ENCODE measurements at regions not wholly inside any gene's neighbourhood (a gene's known extent, or its start where the extent isn't known, plus 50 kb on each side); places are given as distances from the start of the nearest gene placed in this dataset.
A peak's percentile ranks its signal among the peaks of the same experiment; 100 is the strongest.

DNA sequence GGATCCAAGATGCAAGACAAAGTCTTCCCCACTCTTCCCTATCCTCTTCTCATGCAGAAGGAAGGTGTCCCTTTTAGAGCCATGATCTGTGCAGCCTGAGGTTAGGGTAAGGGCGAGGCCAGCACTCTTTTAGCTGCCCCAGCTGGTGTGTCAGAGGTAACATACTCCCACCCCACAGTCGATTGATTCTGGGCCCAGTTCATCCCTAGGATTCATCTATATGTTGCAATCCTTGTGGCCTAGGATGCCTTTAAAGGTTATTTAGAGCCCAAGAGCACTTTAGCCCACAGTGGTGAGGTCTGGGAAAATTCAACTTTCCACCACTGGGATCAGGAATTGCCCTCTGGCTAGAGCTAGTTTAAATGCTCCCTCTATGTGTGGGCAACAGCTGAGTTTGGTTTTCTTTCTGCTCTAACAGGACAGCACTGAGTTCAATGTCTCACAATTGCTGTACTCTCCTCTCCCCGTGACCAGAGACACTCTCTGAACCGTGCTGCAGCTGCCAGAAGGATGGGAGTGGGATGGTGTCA is 201.3 kb upstream of the SERP2 start:
- DNase-seq (ENCODE audit: low read depth, low spot score), result no peak

DNA sequence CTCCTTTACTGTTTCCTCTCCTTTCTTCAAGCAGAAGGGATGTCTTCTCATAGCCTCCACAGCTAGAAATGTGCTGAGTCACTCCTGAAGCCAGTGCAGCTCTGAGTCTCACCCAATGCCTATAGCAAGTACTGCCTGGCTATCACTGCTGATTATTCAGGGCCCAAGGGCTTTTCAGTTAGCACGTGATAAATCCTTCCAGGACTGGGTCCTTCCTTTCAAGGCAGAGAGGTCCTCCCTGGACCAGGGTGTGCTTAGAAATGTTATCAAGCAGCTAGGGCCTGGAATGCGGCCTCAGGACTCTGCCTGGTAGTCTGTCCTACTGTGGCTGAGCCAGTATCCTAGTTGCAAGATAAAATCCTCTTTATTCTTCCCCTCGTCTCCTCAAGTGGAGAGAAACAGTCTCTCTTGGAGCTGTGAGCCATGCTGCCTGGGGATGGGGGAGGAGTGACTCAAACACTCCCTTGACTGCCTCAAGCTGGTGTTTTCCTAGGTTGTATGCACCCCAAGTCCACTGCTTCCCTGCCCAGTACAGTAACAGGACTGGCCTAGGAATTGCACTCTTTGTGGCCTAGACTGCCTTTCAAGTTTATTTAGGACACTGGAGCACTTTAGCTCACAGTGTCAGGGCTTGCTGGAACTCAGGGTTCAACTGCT is 198.7 kb upstream of the SERP2 start:
- DNase-seq (ENCODE audit: low read depth, low spot score), result no peak

DNA sequence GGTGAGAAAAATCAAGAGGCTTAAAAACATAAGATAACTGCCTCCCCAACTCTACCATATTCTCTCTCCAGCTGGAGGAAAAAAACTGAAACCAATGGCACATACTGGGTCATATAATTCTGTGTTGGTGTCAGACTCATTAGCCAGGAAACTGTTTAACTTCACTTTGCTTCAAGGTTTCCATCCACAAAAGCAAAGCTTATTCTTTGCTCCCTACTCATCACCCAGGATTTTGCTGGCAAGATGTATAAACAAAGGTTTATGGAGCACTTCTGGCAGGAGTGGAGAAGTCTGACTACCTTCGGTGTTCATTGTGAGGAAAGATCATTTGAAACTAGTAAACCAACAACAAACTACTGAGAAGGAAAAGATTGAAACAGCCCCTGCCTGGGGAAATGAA is 197.5 kb upstream of the SERP2 start:
- DNase-seq (ENCODE audit: low read depth, low spot score), result no peak

DNA sequence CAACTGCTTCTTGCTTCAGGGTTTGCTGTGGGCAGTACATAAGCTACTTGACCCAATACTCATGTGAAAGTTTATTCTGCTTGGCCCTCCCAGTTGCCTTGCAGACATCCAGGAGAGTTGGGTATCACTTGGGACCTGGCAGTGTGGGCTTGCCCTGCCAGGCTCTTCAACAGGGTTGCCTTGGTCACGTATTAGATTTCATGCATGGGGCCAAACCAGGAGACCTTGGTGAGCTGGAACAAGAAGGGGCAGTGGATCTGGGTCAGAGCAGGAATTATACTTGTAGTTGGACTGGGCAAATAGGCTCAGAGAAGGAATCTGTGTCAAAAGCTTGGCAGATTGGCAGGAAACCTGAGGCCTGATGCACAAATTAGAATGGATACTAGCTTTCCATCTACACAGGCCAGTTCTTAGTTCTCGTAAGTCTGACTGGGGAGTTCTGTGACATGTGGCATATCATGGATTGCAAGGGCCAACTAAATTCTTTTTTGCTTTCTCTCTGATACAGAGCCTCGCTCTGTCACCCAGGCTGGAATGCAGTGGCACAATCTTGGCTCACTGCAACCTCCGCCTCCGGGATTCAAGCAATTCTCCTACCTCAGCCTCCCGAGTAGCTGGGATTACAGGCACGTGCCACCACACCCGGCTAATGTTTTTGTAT is 192.6 kb upstream of the SERP2 start:
- no peak for DNase-seq (ENCODE audit: low read depth, low spot score)

DNA sequence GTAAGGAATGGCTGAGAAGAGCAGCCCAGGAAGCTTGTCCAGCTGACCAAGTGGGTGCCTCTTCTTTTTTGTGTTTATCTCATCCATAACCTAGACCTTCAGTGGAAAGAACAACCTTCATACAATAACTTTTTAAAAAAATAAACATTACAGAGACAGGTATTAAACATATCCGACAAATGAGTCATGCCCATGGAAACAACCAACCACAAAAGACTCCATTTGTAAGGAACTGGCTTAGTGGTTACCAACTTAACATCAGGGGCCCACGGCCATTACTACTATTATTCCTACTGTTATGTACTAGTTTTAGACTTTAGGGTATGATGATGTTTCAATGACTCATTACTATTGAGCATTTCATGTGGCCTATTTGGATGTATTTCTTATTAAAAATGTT is 191.7 kb upstream of the SERP2 start:
- DNase-seq (ENCODE audit: low read depth, low spot score), result no peak

DNA sequence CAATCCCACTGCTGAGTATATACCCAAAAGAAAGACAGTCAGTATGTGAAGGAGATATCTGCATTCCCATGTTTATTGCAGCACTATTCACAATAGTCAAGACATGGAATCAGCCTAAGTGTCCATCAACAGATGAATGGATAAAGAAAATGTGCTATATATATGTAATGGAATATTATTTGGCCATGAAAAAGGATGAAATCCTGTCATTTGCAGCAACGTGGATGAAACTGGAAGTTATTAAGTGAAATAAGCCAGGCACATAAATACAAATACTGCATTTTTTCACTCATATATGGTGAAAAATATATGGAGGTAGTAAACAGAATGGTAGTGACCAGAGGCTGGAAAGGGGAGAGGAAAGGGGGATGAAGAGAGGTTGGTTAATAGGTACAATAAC is 188.9 kb upstream of the SERP2 start:
- no peak for DNase-seq (ENCODE audit: low read depth, low spot score)

DNA sequence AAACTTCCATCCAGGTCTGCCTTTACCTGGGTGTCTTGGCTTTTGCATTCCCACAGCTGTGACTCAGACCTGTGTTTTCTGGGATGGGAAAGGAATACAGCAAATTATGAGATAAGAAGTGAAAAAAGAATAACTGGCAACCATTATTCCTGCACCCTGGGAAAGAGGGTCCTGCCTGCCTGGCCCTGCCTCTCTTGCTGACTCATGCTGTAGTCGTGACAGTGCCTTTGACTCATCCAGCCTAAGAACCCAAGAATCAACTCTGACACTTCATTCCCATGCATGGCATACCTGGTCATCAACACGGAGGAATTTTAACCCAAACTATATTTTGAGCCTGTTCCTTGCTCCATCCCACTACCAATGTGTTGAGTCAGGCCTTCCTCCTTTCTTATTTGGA is 185.4 kb upstream of the SERP2 start:
- DNase-seq (ENCODE audit: low read depth, low spot score), result no peak

DNA sequence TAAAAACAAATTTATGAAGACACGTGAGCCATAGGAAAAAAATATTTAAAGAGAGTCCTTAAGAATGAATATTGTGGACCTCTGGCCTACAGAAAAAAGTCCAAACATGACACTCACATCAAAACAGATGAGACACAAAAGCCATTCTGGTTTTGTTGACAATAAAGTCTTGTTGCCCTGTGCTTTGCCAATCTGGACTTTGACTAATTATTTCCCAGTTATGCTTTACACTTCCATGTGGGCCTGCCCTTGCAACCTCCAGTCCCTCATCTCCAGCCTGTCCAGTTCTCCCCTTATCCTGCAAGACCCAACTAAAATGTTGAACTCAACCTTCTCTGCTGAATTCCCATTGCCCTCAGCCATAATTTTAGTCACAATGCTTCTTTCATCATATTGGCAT is 184.5 kb upstream of the SERP2 start:
- DNase-seq (ENCODE audit: low read depth, low spot score), result no peak

DNA sequence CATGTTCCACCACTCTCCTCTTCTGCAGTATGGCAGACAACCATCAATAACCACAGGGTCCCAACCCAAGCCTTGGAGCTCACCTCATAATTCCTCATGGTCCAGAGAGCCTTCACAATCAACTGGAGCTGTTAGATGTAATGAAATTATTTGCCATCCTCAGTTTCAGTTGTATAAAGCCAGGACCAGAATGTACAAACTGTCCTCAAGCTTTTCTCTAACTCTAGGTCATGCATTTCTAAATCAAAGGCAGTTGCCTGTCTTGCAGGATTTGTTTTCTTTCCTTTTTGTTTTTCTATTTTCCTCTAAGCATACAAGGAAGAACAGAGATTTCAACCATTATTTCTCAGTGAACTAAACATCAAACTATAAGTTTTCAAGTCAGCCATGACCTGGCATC is 182.5 kb upstream of the SERP2 start:
- no peak for DNase-seq (ENCODE audit: low read depth, low spot score)

DNA sequence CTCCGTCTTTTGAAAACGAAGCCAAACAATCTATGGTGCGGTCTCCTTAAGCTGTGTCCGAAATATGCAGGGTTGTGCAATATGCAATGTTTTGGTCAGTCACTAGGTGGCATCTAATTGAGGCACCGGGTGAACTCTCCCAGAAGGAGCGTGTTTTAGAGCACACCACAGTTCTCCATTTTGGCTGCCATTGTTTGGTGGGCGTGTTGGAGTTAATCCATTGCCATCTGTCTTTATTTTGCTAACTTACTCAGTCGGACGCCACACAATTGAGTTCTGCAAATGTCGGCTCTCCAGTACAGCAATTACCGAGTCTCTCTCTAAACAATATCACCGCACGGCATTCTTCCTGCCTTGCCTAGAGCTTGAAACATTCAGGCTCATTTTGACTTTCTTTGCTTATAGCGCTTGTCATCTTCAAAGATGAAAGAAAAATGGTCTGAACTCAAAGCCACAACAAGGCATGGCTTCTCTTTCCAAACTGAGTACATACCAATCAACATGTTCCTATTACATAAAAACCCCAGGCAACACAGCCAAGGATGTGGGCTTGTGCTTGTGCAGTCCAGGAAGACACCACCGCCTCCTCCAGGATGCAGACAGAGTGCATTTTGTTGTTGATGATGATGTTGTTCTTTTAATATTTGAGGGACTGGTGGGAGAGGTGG is 182.0 kb upstream of the SERP2 start:
- DNase-seq (ENCODE audit: low read depth, low spot score), result peak; percentile 47

DNA sequence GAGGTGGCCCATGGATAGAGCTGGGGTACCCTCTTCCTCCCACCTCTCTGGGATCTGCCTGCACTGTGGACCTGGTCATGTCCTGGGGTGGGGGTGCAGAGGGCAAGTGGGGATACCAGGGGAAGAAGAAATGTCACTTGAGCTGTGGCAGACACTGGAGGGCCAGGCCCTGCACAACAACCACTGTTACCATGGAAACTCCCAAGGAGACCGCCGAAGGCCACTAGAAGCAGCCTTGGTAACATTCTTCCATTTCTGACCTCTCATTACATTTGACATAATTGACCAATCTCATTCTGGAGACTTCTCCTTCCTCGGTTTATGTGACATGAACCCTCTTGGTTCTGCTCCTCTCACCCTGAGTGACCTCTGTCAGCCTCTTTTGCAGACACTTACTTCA is 179.9 kb upstream of the SERP2 start:
- DNase-seq (ENCODE audit: low read depth, low spot score), result no peak

DNA sequence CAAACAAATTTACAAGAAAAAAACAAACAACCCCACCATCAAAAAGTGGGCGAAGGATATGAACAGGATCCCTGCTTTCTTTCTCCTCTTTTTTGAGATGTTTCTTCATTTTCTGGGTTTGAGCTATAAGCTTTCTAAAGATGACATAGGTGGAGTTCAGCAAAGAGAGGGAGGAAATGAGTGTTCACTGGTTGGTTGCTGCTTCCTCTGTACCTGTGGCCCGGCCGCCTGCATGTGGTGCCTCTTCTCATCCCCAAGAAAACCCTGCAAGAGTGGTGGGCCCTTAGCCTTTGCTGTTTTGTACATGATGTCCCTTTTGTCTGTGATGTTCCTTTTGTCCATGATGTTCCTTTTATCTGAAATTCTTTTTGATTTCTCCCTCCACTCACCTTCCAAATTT is 178.4 kb upstream of the SERP2 start:
- DNase-seq (ENCODE audit: low read depth, low spot score), result no peak

DNA sequence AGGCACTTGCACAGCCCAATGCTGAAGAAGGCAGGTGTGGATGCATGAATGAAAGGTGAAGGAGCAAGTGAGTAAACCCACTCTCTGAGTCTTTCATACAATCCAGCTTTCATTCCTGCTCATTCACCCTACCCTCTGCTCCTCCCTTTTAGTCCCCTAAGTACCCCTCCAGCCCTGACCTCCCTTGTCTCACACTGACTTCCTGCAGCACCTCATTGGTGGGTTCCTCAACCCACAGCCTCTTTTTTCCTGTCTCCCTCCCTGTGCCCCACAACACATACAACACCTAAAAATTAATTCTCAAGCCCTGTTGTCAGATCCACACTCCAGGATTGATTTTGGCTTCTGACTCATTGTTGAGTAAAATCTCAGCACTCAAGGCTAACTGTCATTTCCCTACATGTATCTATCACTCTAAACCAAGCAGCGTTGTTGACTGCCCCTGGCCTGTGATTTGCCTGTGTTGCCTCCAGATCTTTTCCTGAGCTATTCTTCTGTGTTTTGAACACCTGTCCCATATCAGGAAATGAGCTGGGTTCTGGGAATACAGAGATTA is 177.3 kb upstream of the SERP2 start:
- no peak for DNase-seq (ENCODE audit: low read depth, low spot score)

DNA sequence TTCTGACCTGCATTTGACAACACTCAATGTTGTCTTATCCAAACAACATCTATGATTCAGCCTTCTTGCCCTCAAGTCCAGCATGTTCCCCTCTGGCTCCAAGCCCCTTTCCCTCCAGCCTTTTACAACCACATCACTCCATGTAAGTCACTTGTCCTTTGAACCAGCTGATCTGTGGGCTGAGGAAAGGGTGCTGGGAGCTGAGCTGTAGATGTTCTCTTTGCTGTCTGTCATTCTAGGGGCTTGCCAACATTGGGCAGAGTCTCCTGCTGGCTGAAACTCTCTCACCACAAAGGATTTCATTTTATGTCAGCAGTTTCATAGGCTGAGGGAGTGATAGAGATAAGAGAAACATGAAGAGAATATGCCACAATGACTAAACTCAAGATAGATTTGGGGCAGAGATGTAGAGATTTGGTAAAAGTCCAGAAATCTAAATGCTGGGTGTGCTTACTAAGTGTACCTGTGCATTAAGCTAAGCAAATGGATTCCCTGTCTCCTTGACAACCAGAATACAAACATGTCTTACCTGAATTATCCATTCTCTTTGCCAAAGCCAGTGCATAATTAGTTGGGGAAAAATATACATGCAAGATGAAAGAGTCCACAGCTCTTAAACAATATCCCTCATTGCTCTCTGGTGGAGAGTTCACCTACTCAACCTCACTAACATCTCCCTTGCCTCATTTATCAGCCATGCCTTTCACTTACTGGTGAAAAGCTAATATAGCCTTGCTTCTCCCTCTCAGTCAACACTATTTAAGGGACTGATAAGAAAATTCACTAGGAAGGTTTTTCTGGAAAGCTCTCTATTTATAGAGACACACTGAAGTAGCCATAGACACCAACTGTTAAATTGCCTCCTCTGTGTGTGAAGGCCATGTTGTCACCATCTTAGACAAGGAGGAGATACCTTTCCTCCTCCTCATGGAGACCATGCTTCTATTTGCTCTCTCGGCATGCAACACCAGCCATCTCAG is 175.5 kb upstream of the SERP2 start:
- DNase-seq (ENCODE audit: low read depth, low spot score), result no peak

DNA sequence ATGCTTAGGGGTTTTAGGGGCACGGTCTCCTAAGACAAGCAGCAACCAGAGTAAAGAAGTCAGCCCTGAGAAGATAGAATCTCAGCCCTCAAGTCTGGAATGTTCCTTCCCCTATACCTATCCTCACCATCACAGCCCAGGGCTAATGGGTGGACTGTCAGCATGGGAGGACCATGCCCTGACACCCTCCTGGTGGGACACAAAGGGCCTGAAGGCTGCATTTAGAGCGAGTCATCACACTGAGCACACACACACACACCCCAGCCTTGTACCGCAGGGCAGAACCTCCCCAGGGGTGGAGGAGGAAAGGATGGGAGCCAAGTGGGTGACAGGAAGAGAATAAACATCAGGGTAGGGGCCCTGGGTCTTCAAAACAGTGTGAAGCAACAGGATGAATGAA is 174.8 kb upstream of the SERP2 start:
- DNase-seq (ENCODE audit: low read depth, low spot score), result no peak

DNA sequence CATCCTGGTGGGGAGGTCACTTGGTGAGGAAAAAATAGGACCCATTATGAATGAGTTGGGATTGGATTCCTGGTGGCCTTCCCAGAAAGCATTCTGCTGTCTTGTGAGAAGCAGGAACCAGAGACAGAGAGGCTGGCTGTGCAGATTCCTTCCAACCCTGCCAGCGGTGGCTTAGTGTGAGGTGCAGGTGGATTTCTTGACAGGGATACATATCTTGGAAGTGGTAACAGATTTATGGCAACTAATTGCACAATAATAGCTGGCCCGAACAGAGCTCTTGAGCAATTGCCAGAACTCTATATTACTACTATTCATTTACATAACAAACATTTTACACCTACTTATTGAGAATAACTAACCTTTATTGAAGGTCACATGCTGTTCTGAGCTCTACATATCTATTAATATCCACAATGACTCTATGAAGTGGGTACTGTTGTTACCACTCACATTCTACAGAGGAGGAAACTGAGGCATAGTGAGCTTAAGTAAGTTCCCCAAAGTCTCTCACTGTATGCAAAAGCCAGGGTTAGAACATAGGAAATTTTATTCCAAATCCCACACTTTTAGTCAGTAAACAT is 173.9 kb upstream of the SERP2 start:
- DNase-seq (ENCODE audit: low read depth, low spot score), result no peak

DNA sequence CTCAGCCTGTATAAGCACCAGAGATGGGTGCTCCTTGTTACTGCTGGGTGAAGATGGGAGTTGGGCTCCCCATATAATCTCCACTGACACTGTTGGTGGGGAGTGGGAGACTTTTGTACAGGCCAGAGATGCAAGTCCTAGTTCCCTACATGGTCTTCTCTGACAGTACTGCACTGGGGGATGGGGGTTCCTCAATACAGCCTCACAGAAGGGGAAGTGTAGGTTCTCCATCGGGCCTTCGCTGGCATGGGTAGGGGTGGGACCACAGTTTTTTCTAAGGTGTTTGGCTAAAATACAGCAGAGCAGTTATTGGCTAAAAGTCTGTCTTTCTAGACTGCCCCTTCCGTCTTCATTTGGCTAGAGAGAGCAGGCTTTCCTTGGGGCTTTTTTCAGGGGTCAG is 167.2 kb upstream of the SERP2 start:
- DNase-seq (ENCODE audit: low read depth, low spot score), result no peak

DNA sequence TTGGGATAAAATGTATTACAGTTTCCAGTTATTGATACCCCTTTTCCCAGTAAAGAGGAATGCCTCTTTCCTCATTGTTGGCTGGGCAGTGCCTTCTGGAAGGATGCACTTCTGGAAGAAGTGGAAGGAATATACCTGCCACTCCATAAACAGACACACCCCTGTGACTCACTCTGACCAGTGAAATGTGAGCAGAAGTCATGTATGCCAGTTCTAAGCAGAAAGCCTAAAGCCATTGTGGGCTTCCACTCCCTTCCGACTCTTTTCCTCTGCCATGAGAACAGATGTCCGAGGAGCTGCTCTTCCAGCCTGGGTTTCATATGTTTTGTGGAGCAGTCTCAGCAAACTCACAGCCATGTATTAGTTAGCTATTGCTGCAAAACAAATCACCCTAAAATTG is 166.1 kb upstream of the SERP2 start:
- no peak for DNase-seq (ENCODE audit: low read depth, low spot score)

DNA sequence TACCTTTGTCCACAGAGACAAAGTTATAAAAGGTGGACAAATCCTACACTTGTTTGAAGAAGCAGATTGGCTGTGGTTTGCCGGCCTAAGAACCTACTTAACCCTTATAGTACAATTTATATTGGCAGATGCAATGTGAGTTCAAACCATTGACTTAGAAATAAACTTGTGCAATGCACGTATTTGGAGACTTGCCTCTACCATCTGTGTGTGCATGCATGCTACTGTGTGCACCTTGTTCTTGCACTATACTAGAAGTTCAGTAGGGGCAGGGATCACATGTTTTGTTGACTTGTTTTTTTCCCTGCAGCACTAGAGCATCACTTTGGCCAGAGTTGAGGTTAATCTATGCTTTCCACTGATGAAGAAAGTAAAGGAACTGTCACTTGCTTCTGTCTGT is 163.1 kb upstream of the SERP2 start:
- DNase-seq (ENCODE audit: low read depth, low spot score), result no peak

DNA sequence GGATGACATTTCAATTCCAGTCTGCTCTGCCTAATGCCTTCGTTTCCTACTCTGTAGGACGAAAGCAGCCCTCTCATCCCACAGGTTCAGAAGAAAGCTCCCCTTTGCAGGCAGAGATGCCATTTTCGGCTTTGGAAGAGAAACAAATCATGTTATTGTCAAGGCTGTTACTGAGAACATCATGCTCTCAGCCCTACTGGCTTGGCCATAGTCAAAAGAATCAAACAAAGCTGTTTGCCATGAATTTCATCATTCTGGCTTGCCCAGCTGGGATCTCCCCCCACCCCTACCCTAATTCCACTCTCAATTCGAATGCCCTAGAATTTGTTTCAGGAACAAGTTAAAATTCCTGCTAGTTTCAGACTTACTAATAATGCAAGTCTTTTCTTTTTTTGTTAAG is 162.3 kb upstream of the SERP2 start:
- no peak for DNase-seq (ENCODE audit: low read depth, low spot score)

Data from pulmonary artery endothelial cell (primary cell).